ENCODE measurements at regions not wholly inside any gene's neighbourhood (a gene's known extent, or its start where the extent isn't known, plus 50 kb on each side); places are given as distances from the start of the nearest gene placed in this dataset.

- Mint-ChIP-seq H3K4me3 (ENCODE audit: low read depth) (no peak overlapping the region), H3K4me1 (ENCODE audit: low read depth) (peaks cover 8% of the 10 kb centered on the region), H3K27me3 (no peaks in the 10 kb centered on the region), H3K36me3 (ENCODE audit: insufficient read depth) (no peaks in the 10 kb centered on the region), H3K27ac (no peak overlapping the region), H3K9me3 (ENCODE audit: low read depth) (peaks cover 3% of the 10 kb centered on the region)
- no peak for DNase-seq (ENCODE audit: low spot score, unreplicated experiment)
- TF ChIP-seq, protein P1, sequence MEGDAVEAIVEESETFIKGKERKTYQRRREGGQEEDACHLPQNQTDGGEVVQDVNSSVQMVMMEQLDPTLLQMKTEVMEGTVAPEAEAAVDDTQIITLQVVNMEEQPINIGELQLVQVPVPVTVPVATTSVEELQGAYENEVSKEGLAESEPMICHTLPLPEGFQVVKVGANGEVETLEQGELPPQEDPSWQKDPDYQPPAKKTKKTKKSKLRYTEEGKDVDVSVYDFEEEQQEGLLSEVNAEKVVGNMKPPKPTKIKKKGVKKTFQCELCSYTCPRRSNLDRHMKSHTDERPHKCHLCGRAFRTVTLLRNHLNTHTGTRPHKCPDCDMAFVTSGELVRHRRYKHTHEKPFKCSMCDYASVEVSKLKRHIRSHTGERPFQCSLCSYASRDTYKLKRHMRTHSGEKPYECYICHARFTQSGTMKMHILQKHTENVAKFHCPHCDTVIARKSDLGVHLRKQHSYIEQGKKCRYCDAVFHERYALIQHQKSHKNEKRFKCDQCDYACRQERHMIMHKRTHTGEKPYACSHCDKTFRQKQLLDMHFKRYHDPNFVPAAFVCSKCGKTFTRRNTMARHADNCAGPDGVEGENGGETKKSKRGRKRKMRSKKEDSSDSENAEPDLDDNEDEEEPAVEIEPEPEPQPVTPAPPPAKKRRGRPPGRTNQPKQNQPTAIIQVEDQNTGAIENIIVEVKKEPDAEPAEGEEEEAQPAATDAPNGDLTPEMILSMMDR (IDR thresholded peaks at IDR 0.05; ENCODE audit: unreplicated experiment), result no peak
Observed at GRCh38 chr5:17326600-17327037, 109.2 kb downstream of the BASP1 start.

GRCh38 chr5:17327048-17327625 lies 109.7 kb downstream of the BASP1 start:
- Mint-ChIP-seq H3K27ac (no peak overlapping the region), H3K9me3 (ENCODE audit: low read depth) (peaks cover 4% of the 10 kb centered on the region)

DNA sequence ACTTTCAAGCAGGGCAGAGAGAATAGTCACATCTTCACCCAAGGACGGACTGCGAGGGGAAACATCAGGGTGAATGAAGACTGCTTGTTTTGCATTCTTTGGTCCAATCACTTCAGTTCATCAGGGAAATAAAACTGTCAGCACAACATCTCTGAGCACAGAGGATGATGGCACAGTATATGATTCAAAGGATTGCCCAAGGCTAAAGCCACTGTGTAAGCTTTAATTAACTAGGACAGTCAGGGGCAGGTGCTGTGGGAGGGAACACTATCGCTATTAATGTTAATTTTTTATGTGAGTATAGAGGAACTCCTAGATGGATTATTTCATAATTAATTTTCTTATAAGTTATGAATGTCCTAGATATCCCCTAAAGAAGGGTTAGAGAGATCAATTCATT lies 112.1 kb downstream of the BASP1 start:
- peaks cover 8% of the 10 kb centered on the region for H3K4me1 Mint-ChIP-seq (ENCODE audit: low read depth)
- DNase-seq (ENCODE audit: low spot score, unreplicated experiment), result no peak
- no peak overlapping the region for H3K27ac Mint-ChIP-seq
- H3K9me3 Mint-ChIP-seq (ENCODE audit: low read depth), result peaks cover 10% of the 10 kb centered on the region
- no peak overlapping the region for H3K4me3 Mint-ChIP-seq (ENCODE audit: low read depth)
- no peaks in the 10 kb centered on the region for H3K27me3 Mint-ChIP-seq
- TF ChIP-seq, protein P1 (IDR thresholded peaks at IDR 0.05; ENCODE audit: unreplicated experiment), result no peak
- no peaks in the 10 kb centered on the region for H3K36me3 Mint-ChIP-seq (ENCODE audit: insufficient read depth)

More at GRCh38 chr5:17327048-17327625, 109.7 kb downstream of the BASP1 start:
- no peak for DNase-seq (ENCODE audit: low spot score, unreplicated experiment)
- TF ChIP-seq, protein P1 (IDR thresholded peaks at IDR 0.05; ENCODE audit: unreplicated experiment), result no peak
- no peak overlapping the region for H3K4me3 Mint-ChIP-seq (ENCODE audit: low read depth)
- no peaks in the 10 kb centered on the region for H3K36me3 Mint-ChIP-seq (ENCODE audit: insufficient read depth)
- peaks cover 8% of the 10 kb centered on the region for H3K4me1 Mint-ChIP-seq (ENCODE audit: low read depth)
- H3K27me3 Mint-ChIP-seq, result no peaks in the 10 kb centered on the region

DNA sequence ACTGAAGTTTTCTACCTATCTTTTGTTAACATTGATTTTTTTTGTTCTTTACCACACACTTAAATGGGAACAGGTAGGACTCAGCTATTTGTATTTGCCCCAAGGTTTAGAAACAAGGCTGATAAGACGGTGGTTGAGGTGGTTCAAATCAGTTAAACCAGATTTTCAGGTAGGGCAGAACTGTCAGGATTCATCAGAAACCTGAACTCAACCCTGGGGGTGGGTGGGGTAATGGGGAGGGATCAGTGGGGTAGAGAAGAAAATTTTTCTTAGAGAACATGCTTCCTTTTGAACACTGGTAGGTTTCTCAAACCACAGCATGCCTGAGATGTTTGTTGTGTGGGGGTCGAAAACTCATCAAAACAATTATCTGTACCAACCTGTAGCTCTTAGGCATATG lies 113.0 kb downstream of the BASP1 start:
- TF ChIP-seq, protein P1 (IDR thresholded peaks at IDR 0.05; ENCODE audit: unreplicated experiment), result no peak
- H3K4me1 Mint-ChIP-seq (ENCODE audit: low read depth), result peaks cover 8% of the 10 kb centered on the region
- DNase-seq (ENCODE audit: low spot score, unreplicated experiment), result no peak

GRCh38 chr5:17331651-17332050 lies 114.2 kb downstream of the BASP1 start:
- Mint-ChIP-seq H3K4me3 (ENCODE audit: low read depth) (no peak overlapping the region), H3K36me3 (ENCODE audit: insufficient read depth) (peaks cover 1% of the 10 kb centered on the region), H3K4me1 (ENCODE audit: low read depth) (peaks cover 14% of the 10 kb centered on the region), H3K27me3 (no peaks in the 10 kb centered on the region), H3K9me3 (ENCODE audit: low read depth) (peaks cover 10% of the 10 kb centered on the region), H3K27ac (no peak overlapping the region)
- DNase-seq (ENCODE audit: low spot score, unreplicated experiment), result no peak
- TF ChIP-seq, protein P1 (IDR thresholded peaks at IDR 0.05; ENCODE audit: unreplicated experiment), result no peak

More for the DNA sequence above, 113.0 kb downstream of the BASP1 start:
- no peak overlapping the region for H3K27ac Mint-ChIP-seq
- H3K4me3 Mint-ChIP-seq (ENCODE audit: low read depth), result no peak overlapping the region
- H3K27me3 Mint-ChIP-seq, result no peaks in the 10 kb centered on the region
- no peaks in the 10 kb centered on the region for H3K36me3 Mint-ChIP-seq (ENCODE audit: insufficient read depth)
- H3K9me3 Mint-ChIP-seq (ENCODE audit: low read depth), result peaks cover 10% of the 10 kb centered on the region
